Epithelial cell of prostate (primary cell): ENCODE measurements at regions not wholly inside any gene's neighbourhood (a gene's known extent, or its start where the extent isn't known, plus 50 kb on each side); places are given as distances from the start of the nearest gene placed in this dataset.

ENCODE experiments used
- DNase-seq: peaks from one replicate; pipeline ENCODE4 v3.0.0-alpha.2; 2011; ENCODE audit warnings: low read depth, low spot score
- H3K27ac ChIP-seq: fragments of 450-650 bp; 2 replicates; pipeline ENCODE4 v1.5.1; 2017; ENCODE audit warnings: mild to moderate bottlenecking

- DNase-seq: no peak
- no peak overlapping the region for H3K27ac ChIP-seq
Observed at GRCh38 chr15:38201714-38202113, 50.9 kb upstream of the SPRED1 start.

- DNase-seq: no peak
- no peak overlapping the region for H3K27ac ChIP-seq
Observed at GRCh38 chr15:38202361-38202760, 50.3 kb upstream of the SPRED1 start.
